HEK293 (cell line): ENCODE measurements at regions not wholly inside any gene's neighbourhood (a gene's known extent, or its start where the extent isn't known, plus 50 kb on each side); places are given as distances from the start of the nearest gene placed in this dataset.
"Not testable (repeated sequence)": the region's sequence is repeated elsewhere in the genome, so short reads cannot be mapped to it uniquely, and the experiment has no call there.

Source experiments
- CTCF ChIA-PET: fragments of 350-600 bp; formaldehyde crosslinking; extraction: SDS; loops from one replicate; lab custom pipeline; 2021; ENCODE audit warnings: antibody characterized with exemption; lab: Yijun Ruan, JAX
- POLR2A ChIA-PET: fragments of 300-600 bp; formaldehyde crosslinking; extraction: SDS; loops from one replicate; lab custom pipeline; 2020; ENCODE audit warnings: antibody characterized with exemption, inconsistent platforms; lab: Yijun Ruan, JAX
- H3K27ac ChIP-seq: fragments of 200-500 bp; sonication (Bioruptor generic); 2 replicates; pipeline ENCODE4 v1.5.1; 2014; ENCODE audit warnings: low read depth, low read length, control low read depth, inconsistent platforms; ENCODE audit errors: extremely low read depth
- H3K36me3 ChIP-seq, 2 experiments: fragments of 200-500 bp in 1 of 2; sonication (Bioruptor generic) in 1 of 2; 1 replicate in 1 of 2; 2 replicates in 1 of 2; pipeline ENCODE4 v1.5.1; 2014 to 2017; ENCODE audit warnings: inconsistent platforms in 2 of 2, low read length in 2 of 2; ENCODE audit not compliant: control insufficient read depth in 2 of 2, insufficient read depth in 1 of 2
- H3K4me1 ChIP-seq: fragments of 200-500 bp; sonication (Bioruptor generic); 2 replicates; pipeline ENCODE4 v1.5.1; 2014; ENCODE audit warnings: mild to moderate bottlenecking, low read length, inconsistent platforms; ENCODE audit not compliant: control insufficient read depth, insufficient read depth
- H3K4me3 ChIP-seq: 2 replicates; pipeline ENCODE4 v1.5.1; 2011; ENCODE audit warnings: low read depth, mild to moderate bottlenecking, control low read depth, low read length, moderate library complexity
- H3K9me3 ChIP-seq: fragments of 200-500 bp; sonication (Bioruptor generic); 2 replicates; pipeline ENCODE4 v1.5.1; 2014; ENCODE audit warnings: low read depth, low read length, inconsistent platforms; ENCODE audit not compliant: control insufficient read depth, insufficient read depth
- OSR2 ChIP-seq: fragments of 450-650 bp; formaldehyde crosslinking; IDR thresholded peaks from 2 replicates; pipeline ENCODE4 v1.5.1; 2016; ENCODE audit warnings: missing biosample characterization, missing genetic modification characterization
- OVOL3 ChIP-seq: fragments of 450-650 bp; formaldehyde crosslinking; IDR thresholded peaks from 2 replicates; pipeline ENCODE4 v1.5.1; 2016; ENCODE audit warnings: missing biosample characterization, missing genetic modification characterization
- TRIM28 ChIP-seq: IDR thresholded peaks from 2 replicates; pipeline ENCODE4 v1.6.1; 2011; ENCODE audit warnings: low read length, control low read depth, borderline replicate concordance
- ZBTB1 ChIP-seq: fragments of 450-650 bp; formaldehyde crosslinking; IDR thresholded peaks from 2 replicates; pipeline ENCODE4 v1.5.1; 2016; ENCODE audit warnings: missing biosample characterization, missing genetic modification characterization
- ZBTB8A ChIP-seq: fragments of 450-650 bp; formaldehyde crosslinking; IDR thresholded peaks from 2 replicates; pipeline ENCODE4 v1.5.1; 2016; ENCODE audit warnings: missing biosample characterization, missing genetic modification characterization
- ZFP3 ChIP-seq: fragments of 450-650 bp; formaldehyde crosslinking; IDR thresholded peaks from 2 replicates; pipeline ENCODE4 v1.5.1; 2016; ENCODE audit warnings: low read depth, missing biosample characterization, missing genetic modification characterization
- ZNF138 ChIP-seq: fragments of 450-650 bp; formaldehyde crosslinking; IDR thresholded peaks from 2 replicates; pipeline ENCODE4 v1.5.1; 2016; ENCODE audit warnings: missing biosample characterization, missing genetic modification characterization, borderline replicate concordance
- ZNF324 ChIP-seq: fragments of 450-650 bp; formaldehyde crosslinking; IDR thresholded peaks from 2 replicates; pipeline ENCODE4 v1.5.1; 2016; ENCODE audit warnings: missing biosample characterization, missing genetic modification characterization
- ZNF335 ChIP-seq: fragments of 450-650 bp; formaldehyde crosslinking; conservative IDR thresholded peaks from 2 replicates; pipeline ENCODE4 v1.5.1; 2016; ENCODE audit warnings: missing biosample characterization, missing genetic modification characterization
- ZNF366 ChIP-seq: fragments of 450-650 bp; formaldehyde crosslinking; conservative IDR thresholded peaks from 2 replicates; pipeline ENCODE4 v1.5.1; 2016; ENCODE audit warnings: missing biosample characterization, missing genetic modification characterization
- ZNF416 ChIP-seq: fragments of 450-650 bp; formaldehyde crosslinking; IDR thresholded peaks from 2 replicates; pipeline ENCODE4 v1.5.1; 2016; ENCODE audit warnings: missing biosample characterization, missing genetic modification characterization
- ZNF561 ChIP-seq: fragments of 450-650 bp; IDR thresholded peaks from 2 replicates; pipeline ENCODE4 v1.5.1; 2018; ENCODE audit warnings: missing biosample characterization, missing genetic modification characterization, borderline replicate concordance
- ZSCAN30 ChIP-seq: fragments of 450-650 bp; IDR thresholded peaks from 2 replicates; pipeline ENCODE4 v1.5.1; 2018; ENCODE audit warnings: missing biosample characterization, mild to moderate bottlenecking, missing genetic modification characterization, moderate library complexity
- TF ChIP-seq, protein P1 (sequence below): fragments of 450-650 bp; formaldehyde crosslinking; IDR thresholded peaks from 2 replicates; pipeline ENCODE4 v1.5.1; 2016; ENCODE audit warnings: missing biosample characterization, missing genetic modification characterization
- TF ChIP-seq, protein P2 (sequence below): IDR thresholded peaks from 2 replicates; pipeline ENCODE4 v1.6.1; 2011; ENCODE audit warnings: mild to moderate bottlenecking, low read depth, low read length, borderline replicate concordance
- TF ChIP-seq, protein P3 (sequence below): fragments of 450-650 bp; formaldehyde crosslinking; IDR thresholded peaks from 2 replicates; pipeline ENCODE4 v1.5.1; 2016; ENCODE audit warnings: missing biosample characterization, missing genetic modification characterization
- TF ChIP-seq, protein P4 (sequence below): fragments of 450-650 bp; formaldehyde crosslinking; IDR thresholded peaks from 2 replicates; pipeline ENCODE4 v1.5.1; 2016; ENCODE audit warnings: missing biosample characterization, missing genetic modification characterization

DNA sequence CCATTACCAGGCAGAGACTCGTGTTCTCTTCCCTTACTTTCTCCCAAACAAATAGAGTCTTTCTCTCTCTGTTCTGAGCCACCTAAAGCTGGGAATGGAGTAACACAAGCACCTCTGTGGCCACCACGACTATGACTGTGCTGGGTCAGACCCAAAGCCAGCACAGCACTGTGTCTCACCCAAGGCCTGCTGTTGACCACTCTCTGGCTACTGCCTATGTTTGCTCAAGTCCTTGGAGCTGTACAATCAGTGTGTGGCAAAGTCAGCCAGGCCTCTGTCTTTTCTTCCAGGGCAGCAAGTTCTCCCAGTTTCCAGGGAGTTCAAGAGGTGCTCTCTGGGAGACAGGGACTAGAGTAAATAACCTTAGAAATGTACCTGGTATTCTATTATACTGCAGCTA lies 239.4 kb downstream of the FAM47A start:
- no peak for TF ChIP-seq ZSCAN30 (tag by site-specific recombination)
- no peak for TF ChIP-seq TRIM28
- TF ChIP-seq ZNF138 (tag by site-specific recombination): no peak
- TF ChIP-seq ZBTB8A (tag by site-specific recombination): no peak
- TF ChIP-seq ZNF561 (tag by site-specific recombination): no peak
- no peak for TF ChIP-seq ZNF324 (tag by site-specific recombination)
- TF ChIP-seq, protein P1, sequence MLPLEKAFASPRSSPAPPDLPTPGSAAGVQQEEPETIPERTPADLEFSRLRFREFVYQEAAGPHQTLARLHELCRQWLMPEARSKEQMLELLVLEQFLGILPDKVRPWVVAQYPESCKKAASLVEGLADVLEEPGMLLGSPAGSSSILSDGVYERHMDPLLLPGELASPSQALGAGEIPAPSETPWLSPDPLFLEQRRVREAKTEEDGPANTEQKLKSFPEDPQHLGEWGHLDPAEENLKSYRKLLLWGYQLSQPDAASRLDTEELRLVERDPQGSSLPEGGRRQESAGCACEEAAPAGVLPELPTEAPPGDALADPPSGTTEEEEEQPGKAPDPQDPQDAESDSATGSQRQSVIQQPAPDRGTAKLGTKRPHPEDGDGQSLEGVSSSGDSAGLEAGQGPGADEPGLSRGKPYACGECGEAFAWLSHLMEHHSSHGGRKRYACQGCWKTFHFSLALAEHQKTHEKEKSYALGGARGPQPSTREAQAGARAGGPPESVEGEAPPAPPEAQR (tag by site-specific recombination): no peak
- no peak for TF ChIP-seq ZNF416 (tag by site-specific recombination)
- no peak for TF ChIP-seq ZNF366 (tag by site-specific recombination)
- TF ChIP-seq, protein P2, sequence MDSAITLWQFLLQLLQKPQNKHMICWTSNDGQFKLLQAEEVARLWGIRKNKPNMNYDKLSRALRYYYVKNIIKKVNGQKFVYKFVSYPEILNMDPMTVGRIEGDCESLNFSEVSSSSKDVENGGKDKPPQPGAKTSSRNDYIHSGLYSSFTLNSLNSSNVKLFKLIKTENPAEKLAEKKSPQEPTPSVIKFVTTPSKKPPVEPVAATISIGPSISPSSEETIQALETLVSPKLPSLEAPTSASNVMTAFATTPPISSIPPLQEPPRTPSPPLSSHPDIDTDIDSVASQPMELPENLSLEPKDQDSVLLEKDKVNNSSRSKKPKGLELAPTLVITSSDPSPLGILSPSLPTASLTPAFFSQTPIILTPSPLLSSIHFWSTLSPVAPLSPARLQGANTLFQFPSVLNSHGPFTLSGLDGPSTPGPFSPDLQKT: no peak
- Histone ChIP-seq H3K4me3 (no peak overlapping the region), H3K9me3 (no peaks in the 10 kb centered on the region; the same call in 1 of the 2 replicates), H3K36me3 (no peaks in the 10 kb centered on the region), H3K4me1 (no peaks in the 10 kb centered on the region), H3K27ac (no peak overlapping the region)
- CTCF ChIA-PET: interaction anchor here (0.6 kb wide), 2 partner anchors 14 to 265 kb away, joined by 3 read pairs; no protein-coding TSS in a partner anchor
- POLR2A ChIA-PET: no interaction called here

DNA sequence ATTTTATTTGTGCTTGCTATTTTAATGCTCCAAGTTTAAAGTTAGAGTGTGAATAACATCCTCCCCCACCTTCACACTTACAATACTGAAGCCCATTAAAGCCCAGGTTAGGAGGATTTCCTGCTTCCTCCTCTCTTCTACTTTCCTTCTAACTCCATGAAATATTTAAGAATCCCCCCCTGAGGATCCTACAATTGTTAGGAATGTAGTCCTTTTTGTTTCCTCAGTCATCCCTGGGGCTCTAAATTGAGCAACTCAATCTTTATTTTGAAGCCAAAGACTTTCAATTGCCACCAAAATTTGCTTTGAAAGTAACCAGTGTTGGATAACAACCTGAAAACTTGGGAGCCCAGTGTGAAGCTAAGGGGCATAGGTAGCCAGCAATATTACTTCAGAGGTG lies 276.9 kb downstream of the FAM47A start:
- no peaks in the 10 kb centered on the region for H3K36me3 ChIP-seq
- no peaks in the 10 kb centered on the region for H3K9me3 ChIP-seq
- ChIA-PET POLR2A (no interaction called here), CTCF (no interaction called here)
- H3K4me3 ChIP-seq: no peak overlapping the region
- no peaks in the 10 kb centered on the region for H3K4me1 ChIP-seq
- TF ChIP-seq ZBTB1 (no peak), OVOL3 (tag by site-specific recombination) (no peak), OSR2 (tag by site-specific recombination) (no peak), ZFP3 (tag by site-specific recombination) (no peak), TRIM28 (no peak), ZNF335 (tag by site-specific recombination) (no peak)
- TF ChIP-seq, protein P3, sequence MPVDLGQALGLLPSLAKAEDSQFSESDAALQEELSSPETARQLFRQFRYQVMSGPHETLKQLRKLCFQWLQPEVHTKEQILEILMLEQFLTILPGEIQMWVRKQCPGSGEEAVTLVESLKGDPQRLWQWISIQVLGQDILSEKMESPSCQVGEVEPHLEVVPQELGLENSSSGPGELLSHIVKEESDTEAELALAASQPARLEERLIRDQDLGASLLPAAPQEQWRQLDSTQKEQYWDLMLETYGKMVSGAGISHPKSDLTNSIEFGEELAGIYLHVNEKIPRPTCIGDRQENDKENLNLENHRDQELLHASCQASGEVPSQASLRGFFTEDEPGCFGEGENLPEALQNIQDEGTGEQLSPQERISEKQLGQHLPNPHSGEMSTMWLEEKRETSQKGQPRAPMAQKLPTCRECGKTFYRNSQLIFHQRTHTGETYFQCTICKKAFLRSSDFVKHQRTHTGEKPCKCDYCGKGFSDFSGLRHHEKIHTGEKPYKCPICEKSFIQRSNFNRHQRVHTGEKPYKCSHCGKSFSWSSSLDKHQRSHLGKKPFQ (tag by site-specific recombination): no peak
- TF ChIP-seq, protein P4, sequence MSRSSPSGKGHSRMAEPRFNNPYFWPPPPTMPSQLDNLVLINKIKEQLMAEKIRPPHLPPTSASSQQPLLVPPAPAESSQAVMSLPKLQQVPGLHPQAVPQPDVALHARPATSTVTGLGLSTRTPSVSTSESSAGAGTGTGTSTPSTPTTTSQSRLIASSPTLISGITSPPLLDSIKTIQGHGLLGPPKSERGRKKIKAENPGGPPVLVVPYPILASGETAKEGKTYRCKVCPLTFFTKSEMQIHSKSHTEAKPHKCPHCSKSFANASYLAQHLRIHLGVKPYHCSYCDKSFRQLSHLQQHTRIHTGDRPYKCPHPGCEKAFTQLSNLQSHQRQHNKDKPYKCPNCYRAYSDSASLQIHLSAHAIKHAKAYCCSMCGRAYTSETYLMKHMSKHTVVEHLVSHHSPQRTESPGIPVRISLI: no peak
- no peak overlapping the region for H3K27ac ChIP-seq

DNA sequence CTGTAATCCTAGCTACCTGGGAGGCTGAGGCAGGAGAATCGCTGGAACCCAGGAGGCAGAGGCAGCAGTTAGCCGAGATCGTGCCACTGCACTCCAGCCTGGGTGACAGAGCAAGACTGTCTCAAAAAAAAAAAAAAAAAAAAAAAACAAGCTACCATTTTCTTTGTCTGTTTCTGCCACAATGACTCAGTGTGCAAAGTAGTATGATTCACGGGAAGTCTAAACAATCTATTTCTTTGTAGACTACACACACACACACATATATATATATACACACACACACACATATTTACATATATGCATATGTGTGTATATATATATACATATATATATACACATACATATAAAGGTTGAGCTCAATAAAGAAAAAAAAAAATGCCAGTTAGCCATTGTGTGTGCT lies 280.0 kb downstream of the FAM47A start:
- POLR2A ChIA-PET: not testable (repeated sequence)

More for the DNA sequence above, 280.0 kb downstream of the FAM47A start:
- H3K36me3 ChIP-seq, H3K27ac ChIP-seq, H3K4me1 ChIP-seq, H3K4me3 ChIP-seq, H3K9me3 ChIP-seq: not testable (repeated sequence)
- CTCF ChIA-PET: interaction anchor here (0.9 kb wide), 1 partner anchor 452 kb away, joined by 3 read pairs; no protein-coding TSS in a partner anchor
